IMR-90 (cell line): ENCODE measurements at regions not wholly inside any gene's neighbourhood (a gene's known extent, or its start where the extent isn't known, plus 50 kb on each side); places are given as distances from the start of the nearest gene placed in this dataset.

Experiments
- ATAC-seq: fragments of 200-7000 bp; cut with Tn5 transposase; 2 replicates; pipeline ENCODE4 v1.9.1; 2020; ENCODE audit warnings: low read depth, mild to moderate bottlenecking, moderate library complexity
- BruUV-seq: library from RNA; stranded (reverse); fragments of 400-500 nt; replicated peaks from 2 replicates; lab custom pipeline; 2021; lab: Mats Ljungman, UMichigan
- CTCF ChIA-PET: fragments of 300-600 bp; formaldehyde crosslinking; extraction: SDS; loops from one replicate; lab custom pipeline; 2021; ENCODE audit warnings: antibody characterized with exemption; lab: Yijun Ruan, JAX
- POLR2A ChIA-PET: fragments of 300-600 bp; sonication (Branson Sonifier 250); formaldehyde crosslinking; loops from one replicate; lab custom pipeline; 2022; ENCODE audit warnings: antibody characterized with exemption; ENCODE audit not compliant: unreplicated experiment; lab: Charles Lee
- DNase-seq: peaks from one replicate; pipeline ENCODE4 v3.0.0; 2013
- H2AFZ ChIP-seq: replicated peaks from 2 replicates; pipeline ENCODE3; 2013; ENCODE audit warnings: low read length, mild to moderate bottlenecking; ENCODE audit not compliant: poor library complexity
- H2AK5ac ChIP-seq: 2 replicates; pipeline ENCODE4 v1.6.1; 2013; ENCODE audit warnings: low read depth, low read length, inconsistent platforms
- H2AK9ac ChIP-seq: replicated peaks from 2 replicates; pipeline ENCODE3; 2013; ENCODE audit warnings: mild to moderate bottlenecking, low read depth, low read length, moderate library complexity; ENCODE audit not compliant: poor library complexity
- H2BK120ac ChIP-seq: 2 replicates; pipeline ENCODE4 v1.6.1; 2013; ENCODE audit warnings: low read depth, low read length, inconsistent platforms
- H2BK15ac ChIP-seq: 3 replicates; pipeline ENCODE4 v1.6.1; 2013; ENCODE audit warnings: low read depth, low read length, inconsistent platforms
- H2BK20ac ChIP-seq: 2 replicates; pipeline ENCODE4 v1.6.1; 2013; ENCODE audit warnings: low read depth, mild to moderate bottlenecking, inconsistent platforms, low read length, moderate library complexity
- H2BK5ac ChIP-seq: 2 replicates; pipeline ENCODE4 v1.6.1; 2013; ENCODE audit warnings: mild to moderate bottlenecking, low read depth, low read length, inconsistent platforms; ENCODE audit not compliant: poor library complexity, severe bottlenecking
- H3K14ac ChIP-seq: replicated peaks from 2 replicates; pipeline ENCODE4 v1.6.1; 2013; ENCODE audit warnings: low read depth, low read length, inconsistent platforms
- H3K18ac ChIP-seq: 2 replicates; pipeline ENCODE4 v1.6.1; 2013; ENCODE audit warnings: low read depth, low read length, control low read depth
- H3K23ac ChIP-seq: 2 replicates; pipeline ENCODE4 v1.6.1; 2013; ENCODE audit warnings: low read depth, low read length, inconsistent platforms
- H3K27ac ChIP-seq: 2 replicates; pipeline ENCODE4 v1.5.1; 2013; ENCODE audit warnings: mild to moderate bottlenecking, control low read depth, low read length; ENCODE audit not compliant: insufficient read depth
- H3K27me3 ChIP-seq: 2 replicates; pipeline ENCODE4 v1.6.1; 2013; ENCODE audit warnings: low read length; ENCODE audit not compliant: control insufficient read depth, insufficient read depth
- H3K36me3 ChIP-seq: 2 replicates; pipeline ENCODE4 v1.6.1; 2013; ENCODE audit warnings: low read length, mixed read lengths; ENCODE audit not compliant: control insufficient read depth, insufficient read depth
- H3K4ac ChIP-seq: 2 replicates; pipeline ENCODE4 v1.6.1; 2013; ENCODE audit warnings: low read depth, low read length, inconsistent platforms
- H3K4me1 ChIP-seq: 2 replicates; pipeline ENCODE4 v1.6.1; 2013; ENCODE audit warnings: low read length, mixed read lengths; ENCODE audit not compliant: control insufficient read depth, insufficient read depth
- H3K4me2 ChIP-seq: 2 replicates; pipeline ENCODE4 v1.6.1; 2013; ENCODE audit warnings: low read depth, mild to moderate bottlenecking, control low read depth, low read length, moderate library complexity
- H3K4me3 ChIP-seq: 2 replicates; pipeline ENCODE4 v1.5.1; 2013; ENCODE audit warnings: low read depth, mild to moderate bottlenecking, control low read depth, low read length, moderate library complexity; ENCODE audit not compliant: insufficient read depth
- H3K56ac ChIP-seq: 2 replicates; pipeline ENCODE4 v1.6.1; 2013; ENCODE audit warnings: low read length, inconsistent platforms; ENCODE audit not compliant: insufficient read depth; ENCODE audit errors: extremely low read depth
- H3K79me1 ChIP-seq, 2 experiments: 2 replicates each; pipeline ENCODE4 v1.6.1; 2013; ENCODE audit warnings: low read length in 2 of 2, inconsistent platforms in 1 of 2, low read depth in 1 of 2
- H3K9ac ChIP-seq: 2 replicates; pipeline ENCODE4 v1.6.1; 2013; ENCODE audit warnings: low read depth, low read length, control low read depth
- H3K9me1 ChIP-seq: 2 replicates; pipeline ENCODE4 v1.6.1; 2013; ENCODE audit warnings: low read length, inconsistent platforms; ENCODE audit not compliant: insufficient read depth
- H3K9me3 ChIP-seq: 2 replicates; pipeline ENCODE4 v1.6.1; 2013; ENCODE audit warnings: low read length; ENCODE audit not compliant: control insufficient read depth, insufficient read depth
- H4K20me1 ChIP-seq: 2 replicates; pipeline ENCODE4 v1.6.1; 2013; ENCODE audit warnings: low read length, inconsistent platforms; ENCODE audit not compliant: insufficient read depth
- H4K5ac ChIP-seq: 2 replicates; pipeline ENCODE4 v1.6.1; 2013; ENCODE audit warnings: mild to moderate bottlenecking, low read depth, low read length, control low read depth
- H4K8ac ChIP-seq, 2 experiments: 2 replicates each; pipeline ENCODE4 v1.6.1; 2013; ENCODE audit warnings: low read depth in 2 of 2, low read length in 2 of 2, control low read depth in 1 of 2, inconsistent platforms in 1 of 2
- H4K91ac ChIP-seq: 2 replicates; pipeline ENCODE4 v1.6.1; 2013; ENCODE audit warnings: low read depth, low read length, inconsistent platforms; ENCODE audit not compliant: insufficient read depth
- CHD1 ChIP-seq: IDR thresholded peaks from 2 replicates; pipeline ENCODE4 v1.6.1; 2012; ENCODE audit warnings: low read depth, low read length, improper control_type of control experiment
- ELK1 ChIP-seq: fragments of 150-350 bp; IDR thresholded peaks from 2 replicates; pipeline ENCODE4 v1.6.1; 2016; ENCODE audit warnings: low read depth, mild to moderate bottlenecking, low read length, moderate library complexity, borderline replicate concordance
- FOS ChIP-seq: fragments of 150-350 bp; IDR thresholded peaks from 2 replicates; pipeline ENCODE4 v1.6.1; 2016; ENCODE audit warnings: low read depth, low read length
- WGBS, 2 experiments: methylation state at CpG; one replicate each; pipeline versions ENCODE4 v1.1.5 to v1.1.7; 2013; ENCODE audit warnings: missing lambda C conversion rate in 2 of 2; ENCODE audit not compliant: insufficient read length in 1 of 2; ENCODE audit errors: extremely low coverage in 2 of 2; 5-methylcytosine and 5-hydroxymethylcytosine counted together
- dilution Hi-C: fragments of 300-500 bp; cut with HindIII; formaldehyde crosslinking; loops from one replicate; pipeline ENCODE4 v1.14.3; 2018; ENCODE audit warnings: low sequenced_read_pairs; ENCODE audit not compliant: unreplicated experiment
- in situ Hi-C: fragments of 300-500 bp; cut with MboI; formaldehyde crosslinking; loops from 3 replicates; pipeline ENCODE4 v1.14.3; 2019; ENCODE audit warnings: low sequenced_read_pairs, inconsistent platforms, mixed read lengths
- intact Hi-C: fragments of 100-400 bp; cut with micrococcal nuclease; formaldehyde crosslinking; loops from 2 replicates; pipeline ENCODE4 v1.10.0; 2022

GRCh38 chr17:13705221-13705620 is 103.5 kb upstream of the HS3ST3A1 start:
- no peak overlapping the region for H3K27ac ChIP-seq
- H4K8ac ChIP-seq: no peak overlapping the region
- POLR2A ChIA-PET: no interaction called here
- no peak overlapping the region for H3K56ac ChIP-seq
- no peak overlapping the region for H2AFZ ChIP-seq
- CTCF ChIA-PET: no interaction called here
- H3K36me3 ChIP-seq: no peaks in the 10 kb centered on the region
- no peak overlapping the region for H2AK9ac ChIP-seq
- H3K4me1 ChIP-seq: peaks cover 2% of the 10 kb centered on the region; the same call in 1 of the 2 replicates
- BruUV-seq: no TSS peak
- in situ Hi-C loops (no loop called here), dilution Hi-C loops (no loop called here), intact Hi-C loops (no loop called here)
- H3K4me2 ChIP-seq: no peak overlapping the region
- no peaks in the 10 kb centered on the region for H4K20me1 ChIP-seq
- H3K14ac ChIP-seq: no peak overlapping the region
- H3K27me3 ChIP-seq: no peaks in the 10 kb centered on the region
- H3K9me3 ChIP-seq: no peaks in the 10 kb centered on the region
- H3K23ac ChIP-seq: no peak overlapping the region
- ATAC-seq: no peak
- H2BK15ac ChIP-seq: no peak overlapping the region
- TF ChIP-seq ELK1: no peak
- no peak for TF ChIP-seq CHD1
- no peak for TF ChIP-seq FOS
- no peaks in the 10 kb centered on the region for H3K79me1 ChIP-seq
- H2BK5ac ChIP-seq: no peak overlapping the region
- 0 out of 2 replicates have a peak overlapping the region, but pooled peaks have one; percentile 27 for H2AK5ac ChIP-seq
- H3K9me1 ChIP-seq: no peaks in the 10 kb centered on the region
- no peak overlapping the region; the same call in 1 of the 2 replicates for H2BK20ac ChIP-seq
- no peak overlapping the region for H3K4ac ChIP-seq
- no peak overlapping the region for H4K91ac ChIP-seq
- no peak overlapping the region for H3K18ac ChIP-seq
- H4K5ac ChIP-seq: no peak overlapping the region
- H2BK120ac ChIP-seq: 0 out of 2 replicates have a peak overlapping the region, but pooled peaks have one; percentile 4
- no peak overlapping the region for H3K9ac ChIP-seq
- no peak for DNase-seq
- WGBS, 2 experiments: 100% methylated on average over 2 of the region's 7 CpGs; no CpG with 5 or more reads in 1 of the 2 experiments
- H3K4me3 ChIP-seq: no peak overlapping the region
